Esophagus muscularis mucosa (tissue), 3 donors: ENCODE measurements at regions not wholly inside any gene's neighbourhood (a gene's known extent, or its start where the extent isn't known, plus 50 kb on each side); places are given as distances from the start of the nearest gene placed in this dataset.

Experiments
- CTCF ChIP-seq, 3 experiments: fragments of 200-600 bp in 2 of 3; fragments of 450-650 bp in 1 of 3; sonication (generic) in 2 of 3; IDR thresholded peaks; one replicate each; pipeline ENCODE4 v1.5.1; 2017 to 2019; ENCODE audit warnings: antibody characterized with exemption in 3 of 3, mild to moderate bottlenecking in 2 of 3, moderate library complexity in 1 of 3
- EP300 ChIP-seq: sonication (generic); formaldehyde crosslinking; IDR thresholded peaks from one replicate; pipeline ENCODE4 v1.6.1; 2017; ENCODE audit warnings: antibody characterized with exemption

- TF ChIP-seq CTCF (IDR thresholded peaks at IDR 0.05) = no peak
- no peak for TF ChIP-seq EP300
Measured at GRCh38 chr9:75599126-75599525, 291.3 kb upstream of the PCSK5 start.
